Fibroblast of villous mesenchyme (primary cell): ENCODE measurements at regions not wholly inside any gene's neighbourhood (a gene's known extent, or its start where the extent isn't known, plus 50 kb on each side); places are given as distances from the start of the nearest gene placed in this dataset. TPM values are rescaled to one million over a fixed set of nuclear protein-coding genes. Genes with fewer than 3 reads are reported as not detected.

Experiments used
- DNase-seq: peaks from one replicate; pipeline ENCODE4 v3.0.0-alpha.2; 2010; ENCODE audit warnings: low read depth
- H3K4me3 ChIP-seq: 2 replicates; pipeline ENCODE4 v1.5.1; 2011; ENCODE audit warnings: low read depth, mild to moderate bottlenecking, low read length
- CTCF ChIP-seq: IDR thresholded peaks from 2 replicates; pipeline ENCODE4 v1.5.1; 2012; ENCODE audit warnings: low read depth, mild to moderate bottlenecking, low read length; ENCODE audit not compliant: insufficient read depth
- small RNA-seq: library from RNA; depleted of rRNA; stranded (forward); fragments of <200 nt; gene quantifications from one replicate; pipeline ENCODE3, GENCODE V24; 2012

GRCh38 chr5:129395247-129395646 lies 64.9 kb upstream of the ADAMTS19 start:
- H3K4me3 ChIP-seq, result no peak overlapping the region
- DNase-seq, result no peak
- no peak for TF ChIP-seq CTCF

GRCh38 chr5:129398026-129398678 lies 61.9 kb upstream of the ADAMTS19 start:
- TF ChIP-seq CTCF, result no peak
- DNase-seq, result no peak
- H3K4me3 ChIP-seq, result no peak overlapping the region

- no peak overlapping the region for H3K4me3 ChIP-seq
- no peak for TF ChIP-seq CTCF
- DNase-seq, result no peak
These were observed 61.0 kb upstream of the ADAMTS19 start for GRCh38 chr5:129399069-129399468.

GRCh38 chr5:129400395-129400983 lies 59.6 kb upstream of the ADAMTS19 start:
- TF ChIP-seq CTCF, result peak; percentile 37
- no peak for DNase-seq

GRCh38 chr5:129405222-129405621 lies 54.9 kb upstream of the ADAMTS19 start:
- TF ChIP-seq CTCF, result no peak
- peak; percentile 34 for DNase-seq
- no peak overlapping the region for H3K4me3 ChIP-seq

More at GRCh38 chr5:129400395-129400983, 59.6 kb upstream of the ADAMTS19 start:
- no peak overlapping the region for H3K4me3 ChIP-seq

- peak; percentile 90 for DNase-seq
- no peak for TF ChIP-seq CTCF
- no peak overlapping the region for H3K4me3 ChIP-seq
These were observed 53.7 kb upstream of the ADAMTS19 start for GRCh38 chr5:129406440-129406839.

Small RNAs in the stretch of these regions (small RNA-seq; reads per million reads assigned to genes)
- gene MIR4460, result not detected
